ENCODE measurements at regions not wholly inside any gene's neighbourhood (a gene's known extent, or its start where the extent isn't known, plus 50 kb on each side); places are given as distances from the start of the nearest gene placed in this dataset.

GRCh38 chr18:1505856-1506255, 601.2 kb downstream of the ADCYAP1 start:
- Mint-ChIP-seq H3K27ac (no peak overlapping the region), H3K4me1 (ENCODE audit: low read depth) (no peaks in the 10 kb centered on the region), H3K9me3 (peaks cover 3% of the 10 kb centered on the region), H3K4me3 (no peak overlapping the region), H3K36me3 (ENCODE audit: low read depth) (no peaks in the 10 kb centered on the region), H3K27me3 (no peaks in the 10 kb centered on the region)
- no peaks in the 10 kb centered on the region for H3K4me1 ChIP-seq (ENCODE audit: insufficient read depth, low read length)
- H3K9me3 ChIP-seq (ENCODE audit: control insufficient read depth in 1 of 2, insufficient read depth in 1 of 2, low read length in 2 of 2): peaks cover 0 to 9% of the 10 kb centered on the region in 2 experiments
- ATAC-seq (ENCODE audit: poor library complexity) (no peak), DNase-seq (no peak)
- no peak overlapping the region for H3K27ac ChIP-seq (ENCODE audit: low read depth in 1 of 2, low read length in 2 of 2)
- POLR2A ChIA-PET: no interaction called here
- no peaks in the 10 kb centered on the region for H3K36me3 ChIP-seq (ENCODE audit: insufficient read depth, low read length)
- CTCF ChIA-PET: no interaction called here
- intact Hi-C loops (cut with DNase I, micrococcal nuclease): no loop called here
- H3K27me3 ChIP-seq (ENCODE audit: control insufficient read depth in 1 of 2, insufficient read depth in 2 of 2, low read length in 2 of 2): no peaks in the 10 kb centered on the region
- no peak overlapping the region for H3K4me3 ChIP-seq (ENCODE audit: low read length)
- TF ChIP-seq, protein P1, sequence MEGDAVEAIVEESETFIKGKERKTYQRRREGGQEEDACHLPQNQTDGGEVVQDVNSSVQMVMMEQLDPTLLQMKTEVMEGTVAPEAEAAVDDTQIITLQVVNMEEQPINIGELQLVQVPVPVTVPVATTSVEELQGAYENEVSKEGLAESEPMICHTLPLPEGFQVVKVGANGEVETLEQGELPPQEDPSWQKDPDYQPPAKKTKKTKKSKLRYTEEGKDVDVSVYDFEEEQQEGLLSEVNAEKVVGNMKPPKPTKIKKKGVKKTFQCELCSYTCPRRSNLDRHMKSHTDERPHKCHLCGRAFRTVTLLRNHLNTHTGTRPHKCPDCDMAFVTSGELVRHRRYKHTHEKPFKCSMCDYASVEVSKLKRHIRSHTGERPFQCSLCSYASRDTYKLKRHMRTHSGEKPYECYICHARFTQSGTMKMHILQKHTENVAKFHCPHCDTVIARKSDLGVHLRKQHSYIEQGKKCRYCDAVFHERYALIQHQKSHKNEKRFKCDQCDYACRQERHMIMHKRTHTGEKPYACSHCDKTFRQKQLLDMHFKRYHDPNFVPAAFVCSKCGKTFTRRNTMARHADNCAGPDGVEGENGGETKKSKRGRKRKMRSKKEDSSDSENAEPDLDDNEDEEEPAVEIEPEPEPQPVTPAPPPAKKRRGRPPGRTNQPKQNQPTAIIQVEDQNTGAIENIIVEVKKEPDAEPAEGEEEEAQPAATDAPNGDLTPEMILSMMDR (IDR thresholded peaks at IDR 0.05): no peak

GRCh38 chr18:1510542-1511179, 606.0 kb downstream of the ADCYAP1 start:
- intact Hi-C loops (cut with DNase I, micrococcal nuclease): no loop called here
- H3K9me3 Mint-ChIP-seq: peaks cover 3% of the 10 kb centered on the region
- H3K4me1 ChIP-seq (ENCODE audit: insufficient read depth, low read length): no peaks in the 10 kb centered on the region
- no peak overlapping the region for H3K4me3 Mint-ChIP-seq
- no peaks in the 10 kb centered on the region for H3K36me3 ChIP-seq (ENCODE audit: insufficient read depth, low read length)
- DNase-seq (no peak), ATAC-seq (ENCODE audit: poor library complexity) (no peak)
- TF ChIP-seq, protein P1 (IDR thresholded peaks at IDR 0.05): no peak
- H3K4me1 Mint-ChIP-seq (ENCODE audit: low read depth): no peaks in the 10 kb centered on the region
- no peaks in the 10 kb centered on the region for H3K27me3 ChIP-seq (ENCODE audit: control insufficient read depth in 1 of 2, insufficient read depth in 2 of 2, low read length in 2 of 2)
- no peak overlapping the region for H3K4me3 ChIP-seq (ENCODE audit: low read length)
- no peak overlapping the region for H3K27ac Mint-ChIP-seq
- peaks cover 0 to 20% of the 10 kb centered on the region in 2 experiments for H3K9me3 ChIP-seq (ENCODE audit: control insufficient read depth in 1 of 2, insufficient read depth in 1 of 2, low read length in 2 of 2)
- no peak overlapping the region for H3K27ac ChIP-seq (ENCODE audit: low read depth in 1 of 2, low read length in 2 of 2)
- H3K27me3 Mint-ChIP-seq: no peaks in the 10 kb centered on the region
- no peaks in the 10 kb centered on the region for H3K36me3 Mint-ChIP-seq (ENCODE audit: low read depth)
- POLR2A ChIA-PET: no interaction called here
- CTCF ChIA-PET: no interaction called here

GRCh38 chr18:1511619-1512311, 607.1 kb downstream of the ADCYAP1 start:
- Histone ChIP-seq H3K4me1 (ENCODE audit: insufficient read depth, low read length) (no peaks in the 10 kb centered on the region), H3K36me3 (ENCODE audit: insufficient read depth, low read length) (no peaks in the 10 kb centered on the region), H3K27ac (ENCODE audit: low read depth in 1 of 2, low read length in 2 of 2) (no peak overlapping the region), H3K9me3 (ENCODE audit: control insufficient read depth in 1 of 2, insufficient read depth in 1 of 2, low read length in 2 of 2) (peaks cover 0 to 20% of the 10 kb centered on the region in 2 experiments), H3K4me3 (ENCODE audit: low read length) (no peak overlapping the region), H3K27me3 (ENCODE audit: control insufficient read depth in 1 of 2, insufficient read depth in 2 of 2, low read length in 2 of 2) (no peaks in the 10 kb centered on the region)
- DNase-seq: no peak
- Mint-ChIP-seq H3K9me3 (peaks cover 3% of the 10 kb centered on the region), H3K27me3 (no peaks in the 10 kb centered on the region), H3K36me3 (ENCODE audit: low read depth) (no peaks in the 10 kb centered on the region), H3K27ac (no peak overlapping the region), H3K4me3 (no peak overlapping the region), H3K4me1 (ENCODE audit: low read depth) (no peaks in the 10 kb centered on the region)
- POLR2A ChIA-PET: no interaction called here
- no peak for ATAC-seq (ENCODE audit: poor library complexity)
- TF ChIP-seq, protein P1 (IDR thresholded peaks at IDR 0.05): no peak
- CTCF ChIA-PET: no interaction called here
- intact Hi-C loops (cut with DNase I, micrococcal nuclease): no loop called here
